ENCODE measurements at regions not wholly inside any gene's neighbourhood (a gene's known extent, or its start where the extent isn't known, plus 50 kb on each side); places are given as distances from the start of the nearest gene placed in this dataset.

DNA sequence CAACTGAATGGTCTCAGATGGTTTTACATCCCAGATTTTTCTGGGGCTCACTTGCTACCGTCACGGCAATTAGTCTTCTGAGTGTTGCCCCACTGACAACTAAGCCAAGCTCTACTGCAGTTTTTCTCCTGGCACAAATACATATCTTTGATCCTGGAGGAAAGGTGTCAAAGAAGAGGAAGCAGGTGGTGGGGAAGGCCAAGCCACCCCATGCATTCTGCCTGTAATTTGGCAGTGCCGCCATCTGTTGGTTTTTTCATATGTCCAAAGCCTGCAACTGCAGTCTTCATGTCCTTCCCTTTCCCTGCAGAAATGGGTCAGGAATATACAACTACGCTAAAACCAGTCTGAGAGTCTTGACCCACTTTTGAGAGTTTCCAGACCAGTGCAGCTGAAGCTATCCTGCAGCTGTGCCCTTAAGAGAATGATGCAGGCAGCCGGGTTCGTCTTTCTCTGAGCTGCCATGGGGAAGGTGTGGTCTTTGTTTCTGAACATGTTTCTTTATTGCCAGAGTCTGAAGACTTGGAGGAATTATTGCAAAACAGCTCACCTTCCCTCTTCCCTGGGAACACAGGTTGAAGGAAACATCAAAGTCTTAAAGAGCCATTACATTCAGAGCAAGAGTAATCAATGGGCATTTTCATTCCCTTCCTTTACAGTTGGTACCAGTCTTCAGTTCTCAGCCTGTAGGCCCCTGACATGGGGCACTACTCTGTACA lies 71.8 kb upstream of the ATL2 start:
- H3K27me3 ChIP-seq = no peaks in the 10 kb centered on the region
- peaks cover 0 to 25% (median 11%) of the 10 kb centered on the region in 4 donors for H3K4me1 ChIP-seq
- TF ChIP-seq POLR2A (IDR thresholded peaks at IDR 0.05) (no peak), EP300 (IDR thresholded peaks at IDR 0.05) (no peak), POLR2AphosphoS5 (IDR thresholded peaks at IDR 0.05) (no peak)
- TF ChIP-seq, protein P1, sequence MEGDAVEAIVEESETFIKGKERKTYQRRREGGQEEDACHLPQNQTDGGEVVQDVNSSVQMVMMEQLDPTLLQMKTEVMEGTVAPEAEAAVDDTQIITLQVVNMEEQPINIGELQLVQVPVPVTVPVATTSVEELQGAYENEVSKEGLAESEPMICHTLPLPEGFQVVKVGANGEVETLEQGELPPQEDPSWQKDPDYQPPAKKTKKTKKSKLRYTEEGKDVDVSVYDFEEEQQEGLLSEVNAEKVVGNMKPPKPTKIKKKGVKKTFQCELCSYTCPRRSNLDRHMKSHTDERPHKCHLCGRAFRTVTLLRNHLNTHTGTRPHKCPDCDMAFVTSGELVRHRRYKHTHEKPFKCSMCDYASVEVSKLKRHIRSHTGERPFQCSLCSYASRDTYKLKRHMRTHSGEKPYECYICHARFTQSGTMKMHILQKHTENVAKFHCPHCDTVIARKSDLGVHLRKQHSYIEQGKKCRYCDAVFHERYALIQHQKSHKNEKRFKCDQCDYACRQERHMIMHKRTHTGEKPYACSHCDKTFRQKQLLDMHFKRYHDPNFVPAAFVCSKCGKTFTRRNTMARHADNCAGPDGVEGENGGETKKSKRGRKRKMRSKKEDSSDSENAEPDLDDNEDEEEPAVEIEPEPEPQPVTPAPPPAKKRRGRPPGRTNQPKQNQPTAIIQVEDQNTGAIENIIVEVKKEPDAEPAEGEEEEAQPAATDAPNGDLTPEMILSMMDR (IDR thresholded peaks at IDR 0.05) = no peak
- no peak overlapping the region for H3K4me3 ChIP-seq
- intact Hi-C loops (cut with DNase I; ENCODE audit: low total_unique reads) = no loop called here
- no peak overlapping the region for H3K27ac ChIP-seq
- 79 to 90% (median 87%) methylated on average over 6 of the region's 6 CpGs for WGBS, 5 donors
- no peaks in the 10 kb centered on the region for H3K36me3 ChIP-seq
- no peak for DNase-seq
- H3K9me3 ChIP-seq = no peaks in the 10 kb centered on the region

DNA sequence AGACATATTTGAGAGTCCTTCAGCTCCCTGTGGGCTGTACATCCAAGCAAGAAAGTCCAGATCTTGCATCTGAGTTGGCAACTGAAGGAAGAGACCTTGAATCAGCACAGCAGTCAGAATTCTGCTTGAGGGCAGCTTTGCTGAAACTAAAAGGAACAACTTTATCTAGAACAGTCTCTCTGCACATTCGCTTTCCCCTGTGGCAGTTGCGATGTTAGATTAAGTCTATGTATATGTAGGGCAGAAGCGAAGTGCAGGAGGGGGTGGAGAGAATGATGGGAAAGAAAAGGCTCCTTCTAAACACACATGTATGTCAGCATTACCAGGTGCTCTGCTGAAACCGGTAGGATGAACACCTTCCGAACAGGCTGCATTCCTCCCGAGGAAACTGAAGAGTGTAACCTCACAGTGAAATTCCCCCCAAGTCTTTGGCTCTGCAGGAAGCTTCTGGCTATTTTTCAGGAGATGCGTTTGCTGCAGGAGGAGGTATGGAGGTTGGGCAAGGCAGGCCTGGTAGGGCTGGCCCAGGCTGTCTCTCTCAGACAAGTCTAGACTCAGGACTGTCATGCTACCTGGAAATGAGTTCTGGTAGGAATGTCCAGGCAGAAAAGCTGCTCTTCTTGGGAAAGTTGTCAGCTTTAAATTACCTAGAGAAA lies 70.0 kb upstream of the ATL2 start:
- DNase-seq = no peak
- H3K4me3 ChIP-seq = no peak overlapping the region
- peak overlapping the region in 1 of 5 donors; percentile 35 for H3K27ac ChIP-seq
- H3K36me3 ChIP-seq = no peaks in the 10 kb centered on the region
- WGBS, 5 donors = 51 to 64% (median 58%) methylated on average over 7 of the region's 7 CpGs
- peaks cover 6 to 43% (median 24%) of the 10 kb centered on the region in 4 donors for H3K4me1 ChIP-seq
- no peaks in the 10 kb centered on the region for H3K9me3 ChIP-seq
- intact Hi-C loops (cut with DNase I; ENCODE audit: low total_unique reads) = no loop called here
- H3K27me3 ChIP-seq = no peaks in the 10 kb centered on the region
- TF ChIP-seq POLR2A (IDR thresholded peaks at IDR 0.05) = no peak
- no peak for TF ChIP-seq POLR2AphosphoS5 (IDR thresholded peaks at IDR 0.05)
- no peak for TF ChIP-seq EP300 (IDR thresholded peaks at IDR 0.05)
- TF ChIP-seq, protein P1 (IDR thresholded peaks at IDR 0.05) = no peak

DNA sequence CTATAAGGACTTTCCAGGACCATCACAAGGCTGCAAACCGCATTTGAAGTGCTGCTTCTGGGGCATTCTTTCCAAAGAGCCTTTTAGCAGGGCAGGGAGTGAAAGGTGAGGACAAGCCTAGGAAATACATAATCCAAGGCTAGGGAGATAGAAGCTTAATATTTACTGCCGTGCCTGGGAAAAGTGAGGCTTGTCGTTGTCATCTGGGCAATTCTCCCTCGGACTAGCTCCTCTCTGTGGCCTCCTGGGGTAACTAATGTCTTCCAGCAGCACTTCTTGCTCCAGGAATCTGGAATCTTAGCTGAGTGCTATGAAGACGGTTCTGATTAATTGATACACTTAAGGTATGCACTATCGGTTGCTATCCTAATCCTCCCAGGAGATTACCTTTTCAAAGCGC lies 69.3 kb upstream of the ATL2 start:
- H3K27me3 ChIP-seq = no peaks in the 10 kb centered on the region
- no peak overlapping the region for H3K4me3 ChIP-seq
- WGBS, 5 donors = 39 to 57% (median 48%) methylated on average over 7 of the region's 7 CpGs
- H3K9me3 ChIP-seq = no peaks in the 10 kb centered on the region
- H3K27ac ChIP-seq = peak overlapping the region in 1 of 5 donors; percentile 35
- TF ChIP-seq, protein P1 (IDR thresholded peaks at IDR 0.05) = no peak
- TF ChIP-seq POLR2A (IDR thresholded peaks at IDR 0.05) (no peak), EP300 (IDR thresholded peaks at IDR 0.05) (no peak), POLR2AphosphoS5 (IDR thresholded peaks at IDR 0.05) (no peak)
- H3K36me3 ChIP-seq = no peaks in the 10 kb centered on the region
- intact Hi-C loops (cut with DNase I; ENCODE audit: low total_unique reads) = no loop called here
- DNase-seq = no peak
- peaks cover 6 to 48% (median 27%) of the 10 kb centered on the region in 4 donors for H3K4me1 ChIP-seq

DNA sequence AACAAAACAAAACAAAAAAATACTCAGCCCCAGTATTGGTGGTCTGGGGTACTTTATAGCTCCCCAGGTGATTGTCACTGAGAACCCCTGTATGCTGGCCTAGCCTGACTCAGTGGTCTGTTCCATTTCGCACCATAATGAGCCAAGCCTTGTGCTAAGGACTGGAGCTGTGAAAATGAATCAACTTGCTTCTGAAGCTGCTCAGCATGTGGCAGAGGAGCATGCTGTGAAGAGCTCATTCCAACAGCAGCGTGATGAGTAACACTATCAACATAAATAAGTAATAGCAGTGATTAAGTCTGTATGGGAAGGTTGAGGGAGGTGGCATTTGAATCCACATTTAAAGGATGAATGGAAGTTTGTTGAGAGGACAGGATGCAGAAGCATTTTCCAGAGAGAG lies 67.2 kb upstream of the ATL2 start:
- intact Hi-C loops (cut with DNase I; ENCODE audit: low total_unique reads) = no loop called here
- no peak for DNase-seq
- Histone ChIP-seq H3K36me3 (no peaks in the 10 kb centered on the region), H3K9me3 (no peaks in the 10 kb centered on the region), H3K27ac (peak overlapping the region in 1 of 5 donors; percentile 65), H3K4me3 (no peak overlapping the region), H3K4me1 (peaks cover 6 to 69% (median 41%) of the 10 kb centered on the region in 4 donors), H3K27me3 (no peaks in the 10 kb centered on the region)
- TF ChIP-seq, protein P1 (IDR thresholded peaks at IDR 0.05) = no peak
- TF ChIP-seq POLR2A (IDR thresholded peaks at IDR 0.05) = no peak
- peak in 1 of 3 donors; percentile 13 for TF ChIP-seq POLR2AphosphoS5 (IDR thresholded peaks at IDR 0.05)
- TF ChIP-seq EP300 (IDR thresholded peaks at IDR 0.05) = no peak
- 75 to 93% (median 92%) methylated on average over 2 of the region's 2 CpGs for WGBS, 5 donors

Data from stomach (tissue), 8 donors.